ENCODE measurements at regions not wholly inside any gene's neighbourhood (a gene's known extent, or its start where the extent isn't known, plus 50 kb on each side); places are given as distances from the start of the nearest gene placed in this dataset.

- DNase-seq (ENCODE audit: low read depth, low spot score), result no peak
- no peak overlapping the region for H3K9ac ChIP-seq (replicated peaks; ENCODE audit: extremely low read depth, insufficient read depth, low read length)
- no peak overlapping the region for H3K4me3 ChIP-seq (replicated peaks in 1 of 3; ENCODE audit: insufficient read depth in 1 of 3, low read depth in 1 of 3, low read length in 3 of 3)
- intact Hi-C loops (cut with micrococcal nuclease) (no loop called here), dilution Hi-C loops (cut with MboI; ENCODE audit: extremely low pct_ligation_motif_present, low sequenced_read_pairs) (no loop called here)
- no peaks in the 10 kb centered on the region for H3K9me1 ChIP-seq (replicated peaks; ENCODE audit: control insufficient read depth, extremely low read depth, insufficient read depth, low read length)
- POLR2A ChIA-PET, result no interaction called here
- no peaks in the 10 kb centered on the region for H3K9me3 ChIP-seq (replicated peaks; ENCODE audit: control insufficient read depth, insufficient read depth, low read length)
- H3K27ac ChIP-seq (ENCODE audit: insufficient read depth, low read depth, low read length), result no peak overlapping the region
- H3K27me3 ChIP-seq (ENCODE audit: control insufficient read depth in 2 of 2, insufficient read depth in 2 of 2, low read length in 2 of 2), result no peaks in the 10 kb centered on the region
- CTCF ChIA-PET, result interaction anchor here (1.6 kb wide), 1 partner anchor 136 kb away, joined by 5 read pairs; no protein-coding TSS in a partner anchor
- no peak for FAIRE-seq
- no peak for TF ChIP-seq FOS (IDR thresholded peaks at IDR 0.05; ENCODE audit: borderline replicate concordance, insufficient read depth, low read length)
- TF ChIP-seq GATA2 (IDR thresholded peaks at IDR 0.05; ENCODE audit: insufficient read depth, insufficient read length, low read depth, low read length), result no peak
- no peak for TF ChIP-seq CTCF (IDR thresholded peaks at IDR 0.05; ENCODE audit: extremely low read depth in 1 of 2, insufficient read depth in 1 of 2, low read depth in 1 of 2, low read length in 2 of 2)
- no peak for TF ChIP-seq POLR2AphosphoS5 (IDR thresholded peaks at IDR 0.05; ENCODE audit: insufficient read depth, low read depth, low read length)
- no peak for TF ChIP-seq POLR2A (IDR thresholded peaks at IDR 0.05; ENCODE audit: low read depth, low read length)
- TF ChIP-seq MAX (IDR thresholded peaks at IDR 0.05; ENCODE audit: insufficient read depth, insufficient read length), result no peak
- no peak for TF ChIP-seq MYC (IDR thresholded peaks at IDR 0.05; ENCODE audit: low read depth, low read length)
- TF ChIP-seq EZH2 (IDR thresholded peaks at IDR 0.05; ENCODE audit: borderline replicate concordance, low read depth, low read length, severe bottlenecking), result no peak
- no peak for TF ChIP-seq JUN (IDR thresholded peaks at IDR 0.05; ENCODE audit: borderline replicate concordance, insufficient read depth, insufficient read length, low read depth)
- H3K4me2 ChIP-seq (ENCODE audit: insufficient read depth, low read length), result no peak overlapping the region
- H3K36me3 ChIP-seq (ENCODE audit: control insufficient read depth in 2 of 2, extremely low read depth in 1 of 2, insufficient read depth in 2 of 2, low read length in 2 of 2), result no peaks in the 10 kb centered on the region
- no peaks in the 10 kb centered on the region for H4K20me1 ChIP-seq (replicated peaks; ENCODE audit: control insufficient read depth, extremely low read depth, insufficient read depth, low read length)
- no TSS peak for BruUV-seq (replicated peaks)
- H2AFZ ChIP-seq (ENCODE audit: low read depth, low read length), result no peak overlapping the region
- H3K4me1 ChIP-seq (ENCODE audit: control insufficient read depth, extremely low read depth, insufficient read depth, low read length), result peaks cover 7% of the 10 kb centered on the region
- H3K79me2 ChIP-seq (ENCODE audit: control insufficient read depth, insufficient read depth, low read length), result no peaks in the 10 kb centered on the region
Observed at GRCh38 chr3:27576171-27576570, 92.0 kb upstream of the SLC4A7 start.

All from endothelial cell of umbilical vein (primary cell).